Neural cell (in vitro differentiated cells): ENCODE measurements at regions not wholly inside any gene's neighbourhood (a gene's known extent, or its start where the extent isn't known, plus 50 kb on each side); places are given as distances from the start of the nearest gene placed in this dataset.

ENCODE experiments used
- H2AFZ ChIP-seq: fragments of 200-600, 300-800 bp; sonication (generic), shearing (Covaris generic); 2 replicates; pipeline ENCODE4 v1.6.0; 2014; ENCODE audit warnings: low read depth, mild to moderate bottlenecking, antibody characterized with exemption, low read length, moderate library complexity
- H3F3A ChIP-seq: fragments of 200-600 bp; shearing (Covaris generic); 2 replicates; pipeline ENCODE4 v1.6.1; 2016; ENCODE audit warnings: mild to moderate bottlenecking, moderate library complexity, mixed read lengths, antibody characterized with exemption, low read length; ENCODE audit not compliant: insufficient read depth, poor library complexity, severe bottlenecking
- H3K27ac ChIP-seq: fragments of 200-600, 300-800 bp; sonication (generic), shearing (Covaris generic); 2 replicates; pipeline ENCODE4 v1.5.1; 2014; ENCODE audit warnings: mild to moderate bottlenecking, low read length, moderate library complexity
- H3K27me3 ChIP-seq: fragments of 300-800, 200-600 bp; sonication (generic), shearing (Covaris generic); 2 replicates; pipeline ENCODE4 v1.6.0; 2014; ENCODE audit warnings: mild to moderate bottlenecking, low read depth, low read length, moderate library complexity; ENCODE audit not compliant: insufficient read depth
- H3K36me3 ChIP-seq: fragments of 300-800, 200-600 bp; sonication (generic), shearing (Covaris generic); 2 replicates; pipeline ENCODE4 v1.5.1; 2014; ENCODE audit warnings: mild to moderate bottlenecking, antibody characterized with exemption, low read length, moderate library complexity; ENCODE audit not compliant: insufficient read depth
- H3K4me2 ChIP-seq: fragments of 300-800, 200-600 bp; sonication (generic), shearing (Covaris generic); 2 replicates; pipeline ENCODE4 v1.6.0; 2014; ENCODE audit warnings: mild to moderate bottlenecking, low read length
- H3K4me3 ChIP-seq: fragments of 300-800, 200-600 bp; sonication (generic), shearing (Covaris generic); 2 replicates; pipeline ENCODE4 v1.5.1; 2014; ENCODE audit warnings: mild to moderate bottlenecking, low read length, moderate library complexity
- H3K79me2 ChIP-seq: fragments of 200-600 bp; shearing (Covaris generic); replicated peaks from 2 replicates; pipeline ENCODE4 v1.6.0; 2014; ENCODE audit warnings: mild to moderate bottlenecking, low read length, moderate library complexity; ENCODE audit not compliant: insufficient read depth
- H3K9ac ChIP-seq: fragments of 300-800, 200-600 bp; sonication (generic), shearing (Covaris generic); 2 replicates; pipeline ENCODE4 v1.6.1; 2016; ENCODE audit warnings: mild to moderate bottlenecking, low read length, mixed read lengths
- H3K9me2 ChIP-seq: fragments of 200-600 bp; shearing (Covaris generic); 2 replicates; pipeline ENCODE4 v1.6.1; 2016; ENCODE audit warnings: mild to moderate bottlenecking, low read length, mixed read lengths; ENCODE audit not compliant: insufficient read depth
- H3K9me3 ChIP-seq: fragments of 200-600, 300-800 bp; sonication (generic), shearing (Covaris generic); 2 replicates; pipeline ENCODE4 v1.6.1; 2016; ENCODE audit warnings: mild to moderate bottlenecking, mixed run types, low read length, moderate library complexity, mixed read lengths
- H4K20me1 ChIP-seq: fragments of 200-600 bp; shearing (Covaris generic); 2 replicates; pipeline ENCODE4 v1.6.1; 2016; ENCODE audit warnings: mild to moderate bottlenecking, mixed run types; ENCODE audit not compliant: insufficient read depth
- CTCF ChIP-seq: fragments of 450-650 bp; IDR thresholded peaks from 2 replicates; pipeline ENCODE4 v1.5.1; 2014; ENCODE audit warnings: antibody characterized with exemption, mild to moderate bottlenecking, moderate library complexity; ENCODE audit not compliant: poor library complexity, severe bottlenecking
- EP300 ChIP-seq: fragments of 450-650 bp; conservative IDR thresholded peaks from 2 replicates; pipeline ENCODE4 v1.6.1; 2014; ENCODE audit warnings: antibody characterized with exemption, mild to moderate bottlenecking, moderate library complexity; ENCODE audit not compliant: poor library complexity, severe bottlenecking
- EZH2 ChIP-seq: fragments of 200-600, 300-800 bp; shearing (Covaris generic), sonication (generic); IDR thresholded peaks from 2 replicates; pipeline ENCODE4 v1.6.1; 2014; ENCODE audit warnings: antibody characterized with exemption, low read length, borderline replicate concordance, mild to moderate bottlenecking; ENCODE audit not compliant: insufficient read depth, poor library complexity, severe bottlenecking
- MXI1 ChIP-seq: fragments of 450-650 bp; conservative IDR thresholded peaks from 2 replicates; pipeline ENCODE4 v1.6.1; 2014; ENCODE audit warnings: antibody characterized with exemption, mild to moderate bottlenecking; ENCODE audit not compliant: poor library complexity, severe bottlenecking
- POLR2AphosphoS5 ChIP-seq: IDR thresholded peaks from 2 replicates; pipeline ENCODE4 v1.6.1; 2012
- RAD21 ChIP-seq: fragments of 450-650 bp; conservative IDR thresholded peaks from 2 replicates; pipeline ENCODE4 v1.6.1; 2014; ENCODE audit warnings: antibody characterized with exemption, mild to moderate bottlenecking, moderate library complexity
- REST ChIP-seq: IDR thresholded peaks from 2 replicates; pipeline ENCODE4 v1.6.1; 2012; ENCODE audit warnings: borderline replicate concordance
- SMC3 ChIP-seq: fragments of 450-650 bp; conservative IDR thresholded peaks from 2 replicates; pipeline ENCODE4 v1.6.1; 2014; ENCODE audit warnings: antibody characterized with exemption, mild to moderate bottlenecking, moderate library complexity; ENCODE audit not compliant: poor library complexity
- TAF1 ChIP-seq: IDR thresholded peaks from 2 replicates; pipeline ENCODE4 v1.6.1; 2012; ENCODE audit warnings: low read depth

GRCh38 chr18:2213905-2214304 lies 357.4 kb downstream of the METTL4 start:
- H3K4me2 ChIP-seq = no peak overlapping the region
- no peak overlapping the region for H3K9ac ChIP-seq
- no peaks in the 10 kb centered on the region for H3K9me2 ChIP-seq
- H3K79me2 ChIP-seq = no peaks in the 10 kb centered on the region
- no peaks in the 10 kb centered on the region for H3K27me3 ChIP-seq
- no peak overlapping the region for H3K27ac ChIP-seq
- no peak overlapping the region for H3K4me3 ChIP-seq
- H3K36me3 ChIP-seq = no peaks in the 10 kb centered on the region
- no peaks in the 10 kb centered on the region for H4K20me1 ChIP-seq
- H3K9me3 ChIP-seq = no peaks in the 10 kb centered on the region
- no peaks in the 10 kb centered on the region for H3F3A ChIP-seq
- no peak for TF ChIP-seq EZH2
- TF ChIP-seq REST = no peak
- no peak for TF ChIP-seq RAD21
- no peak for TF ChIP-seq POLR2AphosphoS5
- H2AFZ ChIP-seq = no peak overlapping the region

- H2AFZ ChIP-seq = no peak overlapping the region
- H3K27me3 ChIP-seq = no peaks in the 10 kb centered on the region
- no peak overlapping the region for H3K27ac ChIP-seq
- H3F3A ChIP-seq = no peaks in the 10 kb centered on the region
- no peak for TF ChIP-seq TAF1
- no peak for TF ChIP-seq POLR2AphosphoS5
- no peak for TF ChIP-seq EP300
- no peak for TF ChIP-seq RAD21
- TF ChIP-seq REST = no peak
- no peak for TF ChIP-seq SMC3
- no peak for TF ChIP-seq MXI1
- TF ChIP-seq CTCF = no peak
- TF ChIP-seq EZH2 = no peak
- no peak overlapping the region for H3K9ac ChIP-seq
- no peaks in the 10 kb centered on the region for H3K79me2 ChIP-seq
- no peaks in the 10 kb centered on the region for H3K9me2 ChIP-seq
- H3K4me3 ChIP-seq = no peak overlapping the region
- no peaks in the 10 kb centered on the region for H4K20me1 ChIP-seq
- no peak overlapping the region for H3K4me2 ChIP-seq
- H3K9me3 ChIP-seq = no peaks in the 10 kb centered on the region
- no peaks in the 10 kb centered on the region for H3K36me3 ChIP-seq
Measured at GRCh38 chr18:2217356-2217755, 353.9 kb downstream of the METTL4 start.
